GM18861 (cell line): ENCODE measurements at regions not wholly inside any gene's neighbourhood (a gene's known extent, or its start where the extent isn't known, plus 50 kb on each side); places are given as distances from the start of the nearest gene placed in this dataset.

Experiments used
- ATAC-seq: cut with Tn5 transposase; IDR thresholded peaks from one replicate; pipeline ENCODE4 v1.9.1; 2021; ENCODE audit not compliant: unreplicated experiment

GRCh38 chr9:89721176-89721700 lies 116.4 kb downstream of the GADD45G start:
- ATAC-seq, result no peak

DNA sequence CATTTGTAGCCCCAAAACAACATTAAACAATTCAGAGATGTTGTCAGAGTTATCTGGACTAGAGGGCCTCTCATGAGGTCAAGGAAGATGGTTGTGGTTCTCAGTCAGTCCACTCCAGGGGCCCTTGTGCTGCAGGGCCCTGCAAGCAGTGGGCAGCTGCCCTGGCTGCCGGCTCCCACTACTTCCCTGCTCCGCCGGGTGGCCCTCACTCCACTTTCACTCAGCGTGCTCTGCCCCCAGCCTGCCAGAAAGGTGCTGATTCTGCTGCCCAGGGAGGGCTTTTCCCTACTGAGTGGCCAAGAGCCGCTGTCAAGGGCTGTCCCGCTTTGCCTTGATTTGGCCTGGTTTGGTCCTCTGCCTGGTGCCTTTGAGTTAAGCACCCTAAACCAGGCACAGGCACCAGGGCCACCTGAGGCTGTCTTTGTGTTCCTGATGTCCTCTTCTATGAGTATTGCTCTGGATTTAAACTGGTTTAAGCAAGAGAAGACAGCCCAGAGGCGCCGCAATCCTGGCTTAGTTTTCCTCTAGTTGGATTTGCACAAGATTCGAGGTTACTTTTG lies 117.2 kb downstream of the GADD45G start:
- no peak for ATAC-seq

DNA sequence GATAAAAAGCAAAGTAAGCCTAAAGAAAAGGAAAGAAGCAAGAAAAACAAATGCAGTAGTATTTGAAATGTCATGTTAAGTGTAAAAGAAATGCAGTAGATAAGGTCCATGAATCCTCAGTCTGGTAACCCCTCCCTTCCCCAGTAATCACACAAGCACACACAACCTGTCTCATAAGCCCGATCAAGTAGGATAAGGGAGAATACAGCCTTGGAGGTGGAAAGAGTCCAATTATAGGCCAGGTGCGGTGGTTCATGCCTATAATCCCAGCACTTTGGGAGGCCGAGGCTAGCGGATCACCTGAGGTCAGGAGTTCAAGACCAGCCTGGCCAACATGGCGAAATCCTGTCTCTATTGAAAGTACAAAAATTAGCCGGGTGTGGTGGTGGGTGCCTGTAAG lies 117.9 kb downstream of the GADD45G start:
- no peak for ATAC-seq

DNA sequence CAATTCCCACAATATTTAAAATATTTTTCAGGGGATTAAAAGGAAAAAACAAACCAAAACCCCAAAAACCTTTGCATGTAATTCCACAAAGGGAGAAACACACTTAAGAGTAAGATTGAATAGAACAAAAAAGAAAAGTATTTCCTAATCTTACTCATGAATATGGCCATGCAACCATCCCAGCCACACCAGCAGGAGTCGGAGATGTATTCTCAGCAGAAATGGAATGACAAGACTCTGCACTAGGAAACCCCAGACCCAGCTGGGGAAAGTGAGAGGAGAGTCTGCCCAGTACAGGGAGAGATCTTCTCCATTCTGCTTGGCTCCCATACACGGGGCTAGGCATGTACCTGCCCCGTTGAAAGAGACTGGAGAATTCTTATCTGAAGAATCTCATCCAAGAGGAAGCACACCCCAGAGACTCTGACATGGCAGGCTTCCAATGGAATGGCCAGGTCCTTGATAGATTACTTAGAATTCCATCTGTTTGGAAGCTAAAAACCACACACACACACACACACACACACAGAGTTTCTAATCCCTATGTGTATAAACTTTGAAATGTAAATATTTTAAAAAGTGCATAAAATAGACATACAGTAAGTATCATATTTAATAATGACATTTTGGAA lies 118.8 kb downstream of the GADD45G start:
- ATAC-seq, result no peak

DNA sequence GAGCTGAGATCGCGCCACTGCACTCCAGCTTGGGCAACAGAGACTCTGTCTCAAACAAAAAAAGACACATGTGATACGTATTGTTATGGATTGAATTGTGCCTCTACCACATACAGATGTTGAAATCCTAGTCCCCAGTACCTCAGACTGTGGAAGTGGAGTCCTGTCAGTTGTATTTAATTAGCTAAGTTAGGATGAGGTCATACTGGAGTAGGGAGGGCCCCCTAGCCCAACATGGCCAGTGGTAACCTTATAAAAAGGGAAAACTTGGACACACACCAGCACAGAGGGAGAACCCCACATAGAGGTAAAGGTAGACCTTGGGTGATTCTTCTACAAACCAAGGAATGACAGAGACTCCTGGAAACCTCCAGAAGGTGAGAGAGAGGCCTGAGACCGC lies 119.8 kb downstream of the GADD45G start:
- ATAC-seq, result no peak

- no peak for ATAC-seq
These were observed 120.5 kb downstream of the GADD45G start for GRCh38 chr9:89725271-89725670.

- no peak for ATAC-seq
These were observed 125.2 kb downstream of the GADD45G start for GRCh38 chr9:89729954-89730530.

DNA sequence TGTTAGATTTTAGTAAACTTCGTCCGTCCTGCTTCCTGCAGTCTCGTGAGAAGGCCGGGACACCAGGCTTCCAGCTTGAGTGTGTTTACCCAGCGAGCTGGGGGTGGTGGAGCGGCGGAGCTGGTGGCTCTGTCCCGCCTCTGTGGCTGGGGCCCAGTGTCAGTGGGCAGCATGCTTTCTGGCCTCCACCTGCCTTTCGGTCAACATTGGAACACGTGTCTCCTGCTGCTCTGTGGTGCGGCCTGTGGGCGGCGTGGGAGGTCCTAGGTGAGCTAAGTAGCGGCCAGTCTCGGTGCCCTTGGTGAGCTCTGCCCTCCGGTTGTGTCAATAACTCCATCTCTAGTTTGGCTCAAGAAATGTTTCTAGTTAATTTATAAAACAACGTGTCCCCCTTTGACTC lies 125.9 kb downstream of the GADD45G start:
- ATAC-seq, result no peak

- no peak for ATAC-seq
These were observed 126.7 kb downstream of the GADD45G start for GRCh38 chr9:89731262-89732182.

- no peak for ATAC-seq
These were observed 127.6 kb downstream of the GADD45G start for GRCh38 chr9:89732295-89732938.

DNA sequence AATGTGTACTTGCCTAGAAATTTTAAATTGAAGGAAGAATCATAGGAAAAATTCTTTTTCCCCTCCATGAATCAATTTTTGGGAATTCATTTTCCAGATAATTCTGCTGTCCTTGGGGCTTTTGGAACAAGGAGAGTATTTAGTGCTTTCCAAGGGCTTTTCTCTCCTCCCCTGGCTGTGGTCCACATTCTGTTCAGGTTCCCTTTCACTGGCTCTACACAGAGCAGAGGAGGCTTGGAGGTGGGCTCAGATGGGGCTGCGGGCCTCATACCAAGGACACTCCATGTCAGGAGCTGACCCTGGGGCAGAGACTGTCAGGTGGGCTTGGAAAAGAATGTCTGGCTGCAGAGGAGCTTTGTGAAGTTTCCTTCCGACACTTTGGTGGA lies 128.1 kb downstream of the GADD45G start:
- no peak for ATAC-seq

DNA sequence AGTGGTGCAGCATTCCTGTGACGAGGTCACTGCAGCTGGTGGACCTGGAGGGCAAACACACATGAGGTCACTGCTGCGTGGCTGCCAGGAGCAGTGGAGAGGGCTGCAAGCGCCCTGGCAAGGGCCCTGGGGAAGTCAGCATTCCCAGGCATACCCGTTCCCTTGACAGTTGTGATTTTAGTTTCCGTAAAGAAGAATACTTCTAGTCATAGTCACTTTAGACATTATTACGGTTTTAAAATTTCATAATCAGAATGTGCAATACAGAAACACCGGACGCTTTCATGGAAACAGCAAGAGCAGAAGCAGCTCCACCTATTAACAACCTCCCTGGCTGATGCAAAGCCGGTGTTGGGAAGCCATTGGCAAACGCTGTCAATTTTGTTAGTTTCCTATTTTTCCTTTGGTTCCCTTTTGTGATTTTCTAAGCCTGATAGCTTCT lies 129.8 kb downstream of the GADD45G start:
- no peak for ATAC-seq

GRCh38 chr9:89738137-89738932 lies 133.5 kb downstream of the GADD45G start:
- no peak for ATAC-seq

DNA sequence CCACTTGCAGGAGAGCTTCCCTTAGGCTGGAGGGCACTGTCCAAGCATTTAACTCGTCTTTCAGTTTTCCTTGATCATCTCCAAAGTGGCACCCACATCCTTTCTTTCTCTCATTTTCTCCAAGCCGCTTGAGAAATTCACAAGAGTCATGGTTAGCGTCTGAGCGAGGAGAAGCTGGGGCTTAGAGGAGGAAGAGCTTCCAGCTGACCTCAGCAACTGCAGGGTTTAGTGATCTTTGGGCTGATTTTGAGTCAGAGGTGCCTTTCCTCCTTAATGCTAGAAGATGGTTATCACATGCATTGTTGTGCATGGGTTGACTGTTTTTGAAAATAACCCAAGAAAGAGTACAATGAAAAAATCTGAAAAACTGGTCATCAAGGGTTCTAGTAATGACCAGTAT lies 134.7 kb downstream of the GADD45G start:
- ATAC-seq, result no peak

- ATAC-seq, result no peak
These were observed 135.1 kb downstream of the GADD45G start for GRCh38 chr9:89739916-89740315.

GRCh38 chr9:89740722-89741121 lies 135.9 kb downstream of the GADD45G start:
- ATAC-seq, result peak; percentile 61

- no peak for ATAC-seq
These were observed 137.8 kb downstream of the GADD45G start for GRCh38 chr9:89742660-89743059.

GRCh38 chr9:89743216-89743572 lies 138.4 kb downstream of the GADD45G start:
- peak; percentile 28 for ATAC-seq

GRCh38 chr9:89743573-89744254 lies 138.9 kb downstream of the GADD45G start:
- peak; percentile 30 for ATAC-seq

DNA sequence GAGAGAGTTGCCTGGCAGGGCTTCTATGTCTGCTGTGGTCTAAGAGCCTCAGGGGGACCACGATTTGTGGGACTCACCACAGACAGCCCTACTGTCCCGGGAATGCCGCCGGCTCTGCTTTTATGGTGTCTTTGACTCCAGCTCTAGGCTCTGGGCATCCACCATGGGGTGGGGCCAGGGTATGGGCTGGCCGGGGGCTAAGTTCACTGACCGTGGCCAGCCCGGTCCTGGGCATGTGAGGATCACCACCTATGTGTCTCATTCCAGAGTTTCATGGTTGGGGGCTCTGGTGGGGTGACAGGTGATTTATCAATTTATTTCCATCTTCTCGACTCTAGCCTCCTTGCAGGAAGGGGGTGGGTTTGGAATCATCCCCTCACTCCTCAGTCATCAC lies 139.4 kb downstream of the GADD45G start:
- ATAC-seq, result no peak
